Left renal cortex interstitium (tissue), 4 donors: ENCODE measurements at regions not wholly inside any gene's neighbourhood (a gene's known extent, or its start where the extent isn't known, plus 50 kb on each side); places are given as distances from the start of the nearest gene placed in this dataset.
"Not testable (repeated sequence)": the region's sequence is repeated elsewhere in the genome, so short reads cannot be mapped to it uniquely, and the experiment has no call there.

ENCODE experiments used
- DNase-seq, 4 donors: peaks; one replicate each; pipeline ENCODE4 v3.0.0-alpha.2; 2013; ENCODE audit warnings: low read depth in 4 of 4, low spot score in 2 of 4, missing footprints in 1 of 4

- no peak for DNase-seq
Observed at GRCh38 chr14:56351861-56352260, 227.7 kb upstream of the TMEM260 start.

- DNase-seq = no peak
Observed at GRCh38 chr14:56352999-56353398, 226.6 kb upstream of the TMEM260 start.

- no peak for DNase-seq
Observed at GRCh38 chr14:56357428-56357827, 222.2 kb upstream of the TMEM260 start.

- no peak for DNase-seq
Observed at GRCh38 chr14:56358275-56358674, 221.3 kb upstream of the TMEM260 start.

GRCh38 chr14:56358851-56359614 is 220.6 kb upstream of the TMEM260 start:
- DNase-seq = no peak

- not testable (repeated sequence) for DNase-seq
Observed at GRCh38 chr14:56365663-56366062, 213.9 kb upstream of the TMEM260 start.

- no peak for DNase-seq
Observed at GRCh38 chr14:56367416-56367815, 212.2 kb upstream of the TMEM260 start.

GRCh38 chr14:56371737-56372136 is 207.9 kb upstream of the TMEM260 start:
- DNase-seq = no peak

GRCh38 chr14:56374421-56374820 is 205.2 kb upstream of the TMEM260 start:
- no peak for DNase-seq

GRCh38 chr14:56378046-56378445 is 201.6 kb upstream of the TMEM260 start:
- no peak for DNase-seq

- DNase-seq = no peak
Observed at GRCh38 chr14:56378475-56378877, 201.1 kb upstream of the TMEM260 start.

GRCh38 chr14:56379956-56380355 is 199.6 kb upstream of the TMEM260 start:
- DNase-seq = no peak

- DNase-seq = no peak
Observed at GRCh38 chr14:56386024-56386423, 193.6 kb upstream of the TMEM260 start.

GRCh38 chr14:56390859-56391258 is 188.7 kb upstream of the TMEM260 start:
- no peak for DNase-seq

- DNase-seq = no peak
Observed at GRCh38 chr14:56394826-56395530, 184.6 kb upstream of the TMEM260 start.

- DNase-seq = no peak
Observed at GRCh38 chr14:56400109-56400825, 179.3 kb upstream of the TMEM260 start.

- no peak for DNase-seq
Observed at GRCh38 chr14:56412468-56413434, 166.8 kb upstream of the TMEM260 start.

GRCh38 chr14:56413721-56414120 is 165.9 kb upstream of the TMEM260 start:
- DNase-seq = no peak

- DNase-seq = no peak
Observed at GRCh38 chr14:56414236-56414635, 165.4 kb upstream of the TMEM260 start.

GRCh38 chr14:56416213-56416612 is 163.4 kb upstream of the TMEM260 start:
- no peak for DNase-seq
